IMR-90 (cell line): ENCODE measurements at regions not wholly inside any gene's neighbourhood (a gene's known extent, or its start where the extent isn't known, plus 50 kb on each side); places are given as distances from the start of the nearest gene placed in this dataset.

Source experiments
- ATAC-seq: fragments of 200-7000 bp; cut with Tn5 transposase; 2 replicates; pipeline ENCODE4 v1.9.1; 2020; ENCODE audit warnings: low read depth, mild to moderate bottlenecking, moderate library complexity
- BruUV-seq: library from RNA; stranded (reverse); fragments of 400-500 nt; replicated peaks from 2 replicates; lab custom pipeline; 2021; lab: Mats Ljungman, UMichigan
- CTCF ChIA-PET: fragments of 300-600 bp; formaldehyde crosslinking; extraction: SDS; loops from one replicate; lab custom pipeline; 2021; ENCODE audit warnings: antibody characterized with exemption; lab: Yijun Ruan, JAX
- POLR2A ChIA-PET: fragments of 300-600 bp; sonication (Branson Sonifier 250); formaldehyde crosslinking; loops from one replicate; lab custom pipeline; 2022; ENCODE audit warnings: antibody characterized with exemption; ENCODE audit not compliant: unreplicated experiment; lab: Charles Lee
- DNase-seq: peaks from one replicate; pipeline ENCODE4 v3.0.0; 2013
- H2AFZ ChIP-seq: replicated peaks from 2 replicates; pipeline ENCODE3; 2013; ENCODE audit warnings: low read length, mild to moderate bottlenecking; ENCODE audit not compliant: poor library complexity
- H2AK5ac ChIP-seq: 2 replicates; pipeline ENCODE4 v1.6.1; 2013; ENCODE audit warnings: low read depth, low read length, inconsistent platforms
- H2AK9ac ChIP-seq: replicated peaks from 2 replicates; pipeline ENCODE3; 2013; ENCODE audit warnings: mild to moderate bottlenecking, low read depth, low read length, moderate library complexity; ENCODE audit not compliant: poor library complexity
- H2BK120ac ChIP-seq: 2 replicates; pipeline ENCODE4 v1.6.1; 2013; ENCODE audit warnings: low read depth, low read length, inconsistent platforms
- H2BK15ac ChIP-seq: 3 replicates; pipeline ENCODE4 v1.6.1; 2013; ENCODE audit warnings: low read depth, low read length, inconsistent platforms
- H2BK20ac ChIP-seq: 2 replicates; pipeline ENCODE4 v1.6.1; 2013; ENCODE audit warnings: low read depth, mild to moderate bottlenecking, inconsistent platforms, low read length, moderate library complexity
- H2BK5ac ChIP-seq: 2 replicates; pipeline ENCODE4 v1.6.1; 2013; ENCODE audit warnings: mild to moderate bottlenecking, low read depth, low read length, inconsistent platforms; ENCODE audit not compliant: poor library complexity, severe bottlenecking
- H3K14ac ChIP-seq: replicated peaks from 2 replicates; pipeline ENCODE4 v1.6.1; 2013; ENCODE audit warnings: low read depth, low read length, inconsistent platforms
- H3K18ac ChIP-seq: 2 replicates; pipeline ENCODE4 v1.6.1; 2013; ENCODE audit warnings: low read depth, low read length, control low read depth
- H3K23ac ChIP-seq: 2 replicates; pipeline ENCODE4 v1.6.1; 2013; ENCODE audit warnings: low read depth, low read length, inconsistent platforms
- H3K27ac ChIP-seq: 2 replicates; pipeline ENCODE4 v1.5.1; 2013; ENCODE audit warnings: mild to moderate bottlenecking, control low read depth, low read length; ENCODE audit not compliant: insufficient read depth
- H3K27me3 ChIP-seq: 2 replicates; pipeline ENCODE4 v1.6.1; 2013; ENCODE audit warnings: low read length; ENCODE audit not compliant: control insufficient read depth, insufficient read depth
- H3K36me3 ChIP-seq: 2 replicates; pipeline ENCODE4 v1.6.1; 2013; ENCODE audit warnings: low read length, mixed read lengths; ENCODE audit not compliant: control insufficient read depth, insufficient read depth
- H3K4ac ChIP-seq: 2 replicates; pipeline ENCODE4 v1.6.1; 2013; ENCODE audit warnings: low read depth, low read length, inconsistent platforms
- H3K4me1 ChIP-seq: 2 replicates; pipeline ENCODE4 v1.6.1; 2013; ENCODE audit warnings: low read length, mixed read lengths; ENCODE audit not compliant: control insufficient read depth, insufficient read depth
- H3K4me2 ChIP-seq: 2 replicates; pipeline ENCODE4 v1.6.1; 2013; ENCODE audit warnings: low read depth, mild to moderate bottlenecking, control low read depth, low read length, moderate library complexity
- H3K4me3 ChIP-seq: 2 replicates; pipeline ENCODE4 v1.5.1; 2013; ENCODE audit warnings: low read depth, mild to moderate bottlenecking, control low read depth, low read length, moderate library complexity; ENCODE audit not compliant: insufficient read depth
- H3K56ac ChIP-seq: 2 replicates; pipeline ENCODE4 v1.6.1; 2013; ENCODE audit warnings: low read length, inconsistent platforms; ENCODE audit not compliant: insufficient read depth; ENCODE audit errors: extremely low read depth
- H3K79me1 ChIP-seq, 2 experiments: 2 replicates each; pipeline ENCODE4 v1.6.1; 2013; ENCODE audit warnings: low read length in 2 of 2, inconsistent platforms in 1 of 2, low read depth in 1 of 2
- H3K9ac ChIP-seq: 2 replicates; pipeline ENCODE4 v1.6.1; 2013; ENCODE audit warnings: low read depth, low read length, control low read depth
- H3K9me1 ChIP-seq: 2 replicates; pipeline ENCODE4 v1.6.1; 2013; ENCODE audit warnings: low read length, inconsistent platforms; ENCODE audit not compliant: insufficient read depth
- H3K9me3 ChIP-seq: 2 replicates; pipeline ENCODE4 v1.6.1; 2013; ENCODE audit warnings: low read length; ENCODE audit not compliant: control insufficient read depth, insufficient read depth
- H4K20me1 ChIP-seq: 2 replicates; pipeline ENCODE4 v1.6.1; 2013; ENCODE audit warnings: low read length, inconsistent platforms; ENCODE audit not compliant: insufficient read depth
- H4K5ac ChIP-seq: 2 replicates; pipeline ENCODE4 v1.6.1; 2013; ENCODE audit warnings: mild to moderate bottlenecking, low read depth, low read length, control low read depth
- H4K8ac ChIP-seq, 2 experiments: 2 replicates each; pipeline ENCODE4 v1.6.1; 2013; ENCODE audit warnings: low read depth in 2 of 2, low read length in 2 of 2, control low read depth in 1 of 2, inconsistent platforms in 1 of 2
- H4K91ac ChIP-seq: 2 replicates; pipeline ENCODE4 v1.6.1; 2013; ENCODE audit warnings: low read depth, low read length, inconsistent platforms; ENCODE audit not compliant: insufficient read depth
- USF2 ChIP-seq: fragments of 150-350 bp; IDR thresholded peaks from 2 replicates; pipeline ENCODE4 v1.6.1; 2017; ENCODE audit warnings: mild to moderate bottlenecking, antibody characterized with exemption, low read length, low read depth
- WGBS, 2 experiments: methylation state at CpG; one replicate each; pipeline versions ENCODE4 v1.1.5 to v1.1.7; 2013; ENCODE audit warnings: missing lambda C conversion rate in 2 of 2; ENCODE audit not compliant: insufficient read length in 1 of 2; ENCODE audit errors: extremely low coverage in 2 of 2; 5-methylcytosine and 5-hydroxymethylcytosine counted together
- dilution Hi-C: fragments of 300-500 bp; cut with HindIII; formaldehyde crosslinking; loops from one replicate; pipeline ENCODE4 v1.14.3; 2018; ENCODE audit warnings: low sequenced_read_pairs; ENCODE audit not compliant: unreplicated experiment
- in situ Hi-C: fragments of 300-500 bp; cut with MboI; formaldehyde crosslinking; loops from 3 replicates; pipeline ENCODE4 v1.14.3; 2019; ENCODE audit warnings: low sequenced_read_pairs, inconsistent platforms, mixed read lengths
- intact Hi-C: fragments of 100-400 bp; cut with micrococcal nuclease; formaldehyde crosslinking; loops from 2 replicates; pipeline ENCODE4 v1.10.0; 2022

- dilution Hi-C loops (no loop called here), in situ Hi-C loops (loop anchor here (25.0 kb wide), 1 partner anchor 812 kb away; the partner anchor contains the start of gene MAFB), intact Hi-C loops (loop anchor here (2.0 kb wide), 1 partner anchor 611 kb away; no protein-coding TSS in a partner anchor)
- Histone ChIP-seq H2BK20ac (no peak overlapping the region), H3K27me3 (0 out of 2 replicates have a peak, but pooled peaks cover 3% of the 10 kb centered on the region), H4K8ac (no peak overlapping the region), H3K4me3 (no peak overlapping the region), H3K9me1 (no peaks in the 10 kb centered on the region), H3K4me2 (no peak overlapping the region), H3K79me1 (no peaks in the 10 kb centered on the region), H4K91ac (no peak overlapping the region), H3K9ac (no peak overlapping the region), H3K18ac (no peak overlapping the region), H3K56ac (no peak overlapping the region), H4K20me1 (no peaks in the 10 kb centered on the region), H3K4me1 (no peaks in the 10 kb centered on the region), H2AK5ac (no peak overlapping the region), H2BK120ac (no peak overlapping the region), H3K9me3 (no peaks in the 10 kb centered on the region), H3K23ac (no peak overlapping the region), H2AK9ac (no peak overlapping the region), H3K27ac (no peak overlapping the region), H3K14ac (no peak overlapping the region), H2BK15ac (no peak overlapping the region), H3K36me3 (no peaks in the 10 kb centered on the region), H2BK5ac (no peak overlapping the region), H4K5ac (no peak overlapping the region), H3K4ac (no peak overlapping the region), H2AFZ (no peak overlapping the region)
- WGBS, 2 experiments = 80% methylated on average over 1 of the region's 3 CpGs; no CpG with 5 or more reads in 1 of the 2 experiments
- no peak for TF ChIP-seq USF2
- no peak for ATAC-seq
- CTCF ChIA-PET = no interaction called here
- DNase-seq = no peak
- no TSS peak for BruUV-seq
- POLR2A ChIA-PET = no interaction called here
These were observed 813.4 kb downstream of the MAFB start for GRCh38 chr20:39875492-39876110.
